Suppressor macrophage (primary cell): ENCODE measurements at regions not wholly inside any gene's neighbourhood (a gene's known extent, or its start where the extent isn't known, plus 50 kb on each side); places are given as distances from the start of the nearest gene placed in this dataset.

Experiments used
- DNase-seq, 4 experiments: peaks; one replicate each; pipeline ENCODE4 v3.0.0-alpha.2; 2020 to 2022

DNA sequence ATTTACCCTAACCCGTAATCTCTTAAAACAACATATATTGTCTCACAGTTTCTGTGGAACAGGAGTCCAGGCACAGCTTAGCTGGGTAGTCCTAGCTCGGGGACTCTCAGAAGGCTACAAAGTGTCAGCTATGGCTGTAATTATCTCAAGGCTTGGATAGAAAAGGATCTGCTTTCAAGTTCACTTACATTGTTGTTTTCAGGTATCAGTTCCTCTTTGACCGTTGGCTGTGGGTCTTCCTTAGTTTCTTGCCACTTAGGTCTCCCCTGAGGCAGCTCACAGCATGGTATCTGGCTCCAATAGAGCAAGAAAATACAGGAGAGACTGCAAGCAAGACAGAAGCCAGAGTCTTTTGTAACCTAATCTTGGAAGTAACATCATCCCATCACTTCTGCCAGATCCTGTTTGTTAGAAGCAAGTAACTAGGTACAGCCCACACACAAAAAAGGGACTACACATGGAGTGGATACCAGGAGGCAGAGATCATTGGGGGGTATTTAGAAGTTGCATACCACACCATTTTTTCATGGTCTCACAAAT lies 137.0 kb downstream of the MAGEB5 start:
- DNase-seq: no peak

DNA sequence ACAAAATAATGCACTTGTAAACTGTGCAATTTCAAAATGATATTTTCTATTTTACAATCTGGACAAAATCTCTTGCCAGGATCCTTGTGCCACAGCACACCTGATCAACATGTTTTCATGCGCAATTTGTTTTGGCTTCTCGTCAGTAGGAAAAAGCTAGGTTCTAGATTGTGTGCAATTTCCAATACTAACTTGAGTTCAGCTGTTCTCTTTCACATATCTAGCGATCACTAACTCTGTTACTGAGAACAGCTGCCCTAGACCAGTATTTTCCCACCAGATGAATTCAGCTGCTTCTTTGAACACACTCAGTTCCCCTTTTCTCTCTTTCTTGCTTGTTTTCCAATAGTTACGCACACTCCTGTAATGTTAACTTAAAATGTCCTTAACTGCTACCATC lies 131.2 kb downstream of the MAGEB5 start:
- no peak for DNase-seq

DNA sequence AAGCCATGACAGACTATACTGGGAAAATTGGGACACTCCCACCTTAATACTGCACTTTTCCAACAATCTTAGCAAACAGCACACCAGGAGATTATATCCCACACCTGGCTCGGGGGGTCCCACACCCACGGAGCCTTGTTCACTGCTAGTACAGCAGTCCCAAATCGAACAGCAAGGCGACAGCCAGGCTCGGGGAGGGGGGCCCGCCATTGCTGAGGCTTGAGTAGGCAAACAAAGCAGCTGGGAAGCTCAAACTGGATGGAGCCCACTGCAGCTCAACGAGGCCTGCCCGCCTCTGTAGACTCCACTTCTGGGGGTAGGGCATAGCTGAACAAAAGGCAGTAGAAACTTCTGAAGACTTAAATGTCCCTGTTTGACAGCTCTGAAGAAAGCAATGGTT lies 118.3 kb downstream of the MAGEB5 start:
- DNase-seq: no peak

DNA sequence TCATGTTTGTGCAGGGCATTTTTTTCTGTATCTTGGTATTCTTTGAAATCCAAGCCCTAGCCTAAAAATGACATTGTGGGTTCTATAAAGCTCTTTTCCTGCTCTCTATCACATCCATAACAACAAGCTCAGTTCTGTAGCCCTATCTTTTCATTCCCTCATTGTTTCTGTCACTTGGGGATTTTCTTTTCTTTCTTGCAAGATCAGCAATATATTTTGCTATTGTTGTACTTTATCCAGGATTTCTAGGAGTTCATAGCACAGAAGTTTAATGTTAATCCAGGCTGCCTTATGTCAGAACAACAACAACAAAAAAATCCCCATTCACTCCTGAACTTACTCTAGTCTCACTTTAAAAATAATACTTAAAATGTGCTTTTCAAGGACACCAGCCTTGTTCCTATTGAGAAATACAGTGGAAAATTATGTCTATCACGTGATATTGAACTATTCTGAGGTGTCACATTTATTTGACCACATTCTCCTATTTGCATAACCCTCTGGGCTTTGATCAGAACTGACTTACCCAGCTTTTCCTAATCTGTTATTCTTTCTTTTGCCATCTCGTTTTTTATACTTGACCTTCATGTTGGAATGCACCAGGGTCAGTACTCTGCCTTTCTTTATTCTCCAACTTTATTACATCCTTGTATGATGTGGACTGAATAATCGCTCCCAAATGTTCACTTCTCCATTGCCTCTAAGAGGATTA lies 112.8 kb downstream of the MAGEB5 start:
- DNase-seq: no peak

DNA sequence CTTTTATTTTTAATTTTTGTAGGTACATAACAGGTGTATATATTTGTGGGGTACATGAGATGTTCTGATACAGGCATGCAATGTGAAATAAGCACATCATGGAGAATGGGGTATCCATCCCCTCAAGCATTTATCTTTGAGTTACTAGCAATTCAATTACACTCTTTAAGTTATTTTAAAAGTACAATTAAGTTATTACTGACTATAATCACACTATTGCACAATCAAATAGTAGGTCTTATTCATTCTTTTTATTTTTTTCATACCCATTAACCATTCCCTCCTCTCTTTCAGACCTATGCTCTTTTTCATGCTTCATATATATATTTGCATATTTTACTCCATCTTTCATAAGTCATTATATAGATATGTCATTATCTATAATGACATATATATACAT lies 93.3 kb downstream of the MAGEB5 start:
- DNase-seq: no peak

DNA sequence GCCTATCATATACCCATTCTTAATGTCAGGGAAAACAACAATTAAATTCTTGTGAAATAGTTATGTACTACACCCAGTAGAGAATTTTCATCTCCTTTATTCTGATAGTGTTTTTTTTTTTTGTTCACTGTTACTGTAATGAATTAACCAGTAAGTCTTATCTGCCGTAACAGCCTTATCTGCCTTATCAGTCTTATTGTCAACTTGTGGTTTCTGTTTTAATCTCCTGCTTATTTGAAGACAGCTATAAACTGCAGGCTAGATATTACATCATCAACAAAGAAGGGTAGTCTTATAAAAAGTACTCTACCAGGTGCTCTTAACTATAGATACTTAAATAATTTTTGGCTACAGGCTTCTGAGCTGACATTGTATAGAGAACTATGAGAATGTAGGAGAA lies 79.5 kb downstream of the MAGEB5 start:
- no peak for DNase-seq

DNA sequence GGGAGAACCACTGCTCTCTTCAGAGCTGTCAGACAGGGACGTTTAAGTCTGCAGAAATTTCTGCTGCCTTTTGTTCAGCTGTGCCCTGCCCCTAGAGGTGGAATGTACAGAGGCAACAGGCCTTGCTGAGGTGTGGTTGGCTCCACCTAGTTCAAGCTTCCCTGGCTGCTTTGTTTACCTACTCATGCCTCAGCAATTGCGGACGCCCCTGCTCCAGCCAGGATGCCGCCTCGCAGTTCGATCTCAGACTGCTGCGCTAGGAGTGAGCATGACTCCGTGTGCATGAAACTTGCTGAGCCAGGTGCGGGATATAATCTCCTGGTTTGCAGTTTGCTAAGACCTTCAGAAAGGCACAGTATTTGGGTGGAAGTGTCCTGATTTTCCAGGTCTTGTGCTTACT lies 70.9 kb downstream of the MAGEB5 start:
- no peak for DNase-seq
